Lower leg skin (tissue), 4 donors: ENCODE measurements at regions not wholly inside any gene's neighbourhood (a gene's known extent, or its start where the extent isn't known, plus 50 kb on each side); places are given as distances from the start of the nearest gene placed in this dataset.

Source experiments
- DNase-seq, 2 donors: peaks; one replicate each; pipeline ENCODE4 v3.0.0-alpha.2; 2019; ENCODE audit warnings: low spot score in 2 of 2
- H3K4me3 ChIP-seq: fragments of 200-600 bp; sonication (generic); 2 replicates; pipeline ENCODE4 v1.5.1; 2017; ENCODE audit warnings: mild to moderate bottlenecking, low read depth; ENCODE audit not compliant: poor library complexity, severe bottlenecking
- POLR2A ChIP-seq, 2 donors: fragments of 450-650 bp; IDR thresholded peaks; one replicate each; pipeline ENCODE4 v1.6.1; 2016 to 2017; ENCODE audit warnings: antibody characterized with exemption in 2 of 2, mild to moderate bottlenecking in 1 of 2, moderate library complexity in 1 of 2
- WGBS, 2 donors: methylation state at CpG; one replicate each; pipeline ENCODE4 v1.1.5; 2018; 5-methylcytosine and 5-hydroxymethylcytosine counted together
- intact Hi-C: fragments of 100-400 bp; cut with DNase I; formaldehyde crosslinking; loops from one replicate; pipeline ENCODE4 v1.15.0; 2023; ENCODE audit warnings: low total_unique reads
- TF ChIP-seq, protein P1 (sequence below), 3 donors: fragments of 450-650 bp; IDR thresholded peaks; one replicate each; pipeline ENCODE4 v1.5.1; 2016; ENCODE audit warnings: antibody characterized with exemption in 3 of 3, mild to moderate bottlenecking in 3 of 3, moderate library complexity in 2 of 3

- no peak overlapping the region for H3K4me3 ChIP-seq
- no peak for DNase-seq
- TF ChIP-seq, protein P1, sequence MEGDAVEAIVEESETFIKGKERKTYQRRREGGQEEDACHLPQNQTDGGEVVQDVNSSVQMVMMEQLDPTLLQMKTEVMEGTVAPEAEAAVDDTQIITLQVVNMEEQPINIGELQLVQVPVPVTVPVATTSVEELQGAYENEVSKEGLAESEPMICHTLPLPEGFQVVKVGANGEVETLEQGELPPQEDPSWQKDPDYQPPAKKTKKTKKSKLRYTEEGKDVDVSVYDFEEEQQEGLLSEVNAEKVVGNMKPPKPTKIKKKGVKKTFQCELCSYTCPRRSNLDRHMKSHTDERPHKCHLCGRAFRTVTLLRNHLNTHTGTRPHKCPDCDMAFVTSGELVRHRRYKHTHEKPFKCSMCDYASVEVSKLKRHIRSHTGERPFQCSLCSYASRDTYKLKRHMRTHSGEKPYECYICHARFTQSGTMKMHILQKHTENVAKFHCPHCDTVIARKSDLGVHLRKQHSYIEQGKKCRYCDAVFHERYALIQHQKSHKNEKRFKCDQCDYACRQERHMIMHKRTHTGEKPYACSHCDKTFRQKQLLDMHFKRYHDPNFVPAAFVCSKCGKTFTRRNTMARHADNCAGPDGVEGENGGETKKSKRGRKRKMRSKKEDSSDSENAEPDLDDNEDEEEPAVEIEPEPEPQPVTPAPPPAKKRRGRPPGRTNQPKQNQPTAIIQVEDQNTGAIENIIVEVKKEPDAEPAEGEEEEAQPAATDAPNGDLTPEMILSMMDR (IDR thresholded peaks at IDR 0.05), result no peak
- TF ChIP-seq POLR2A (IDR thresholded peaks at IDR 0.05), result no peak
- intact Hi-C loops, result loop anchor here (10.0 kb wide), 1 partner anchor 79 kb away; no protein-coding TSS in a partner anchor
- WGBS, 2 donors, result 74 to 77% methylated on average over 3 to 4 of the region's 5 CpGs
These were observed 135.2 kb upstream of the SALL1 start for GRCh38 chr16:51286272-51286671.

- peak in 1 of 2 donors; percentile 18 for DNase-seq
- intact Hi-C loops, result no loop called here
- TF ChIP-seq, protein P1 (IDR thresholded peaks at IDR 0.05), result no peak
- no peak for TF ChIP-seq POLR2A (IDR thresholded peaks at IDR 0.05)
- H3K4me3 ChIP-seq, result no peak overlapping the region
- WGBS, 2 donors, result 69 to 84% methylated on average over 1 of the region's 1 CpG
These were observed 125.3 kb upstream of the SALL1 start for GRCh38 chr16:51276336-51276735.

DNA sequence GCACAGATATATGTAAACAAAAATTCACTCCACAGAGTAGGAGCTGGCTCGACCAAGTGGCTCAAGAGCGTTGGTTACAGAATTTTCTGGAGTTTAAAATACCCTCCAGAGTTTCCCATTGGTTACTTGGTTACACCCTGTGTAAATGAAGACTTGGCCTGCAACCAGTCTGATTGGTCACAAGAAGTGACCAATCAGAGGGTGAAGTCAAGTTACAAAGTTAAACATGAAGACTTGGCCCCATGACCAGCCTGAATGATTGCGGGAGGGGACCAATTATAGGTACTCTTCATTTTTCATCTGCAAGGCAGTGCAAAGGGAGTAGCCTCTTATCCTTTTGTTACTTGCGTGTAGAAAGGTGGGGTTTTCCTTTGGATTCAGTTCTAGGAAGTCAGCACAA, 121.3 kb upstream of the SALL1 start:
- TF ChIP-seq POLR2A (IDR thresholded peaks at IDR 0.05), result no peak
- WGBS, 2 donors, result 82 to 84% methylated on average over 4 of the region's 4 CpGs
- DNase-seq, result no peak

GRCh38 chr16:51271156-51271701, 120.2 kb upstream of the SALL1 start:
- WGBS, 2 donors, result 38 to 56% methylated on average over 5 of the region's 5 CpGs
- no peak for DNase-seq
- no peak for TF ChIP-seq POLR2A (IDR thresholded peaks at IDR 0.05)
- TF ChIP-seq, protein P1 (IDR thresholded peaks at IDR 0.05), result no peak
- no peak overlapping the region for H3K4me3 ChIP-seq
- intact Hi-C loops, result no loop called here

More for the DNA sequence above, 121.3 kb upstream of the SALL1 start:
- no peak overlapping the region for H3K4me3 ChIP-seq
- intact Hi-C loops, result no loop called here

GRCh38 chr16:51268237-51268636, 117.2 kb upstream of the SALL1 start:
- no peak overlapping the region for H3K4me3 ChIP-seq
- 42 to 44% methylated on average over 4 of the region's 4 CpGs for WGBS, 2 donors
- TF ChIP-seq, protein P1 (IDR thresholded peaks at IDR 0.05), result no peak
- TF ChIP-seq POLR2A (IDR thresholded peaks at IDR 0.05), result no peak
- DNase-seq, result no peak
- intact Hi-C loops, result no loop called here

DNA sequence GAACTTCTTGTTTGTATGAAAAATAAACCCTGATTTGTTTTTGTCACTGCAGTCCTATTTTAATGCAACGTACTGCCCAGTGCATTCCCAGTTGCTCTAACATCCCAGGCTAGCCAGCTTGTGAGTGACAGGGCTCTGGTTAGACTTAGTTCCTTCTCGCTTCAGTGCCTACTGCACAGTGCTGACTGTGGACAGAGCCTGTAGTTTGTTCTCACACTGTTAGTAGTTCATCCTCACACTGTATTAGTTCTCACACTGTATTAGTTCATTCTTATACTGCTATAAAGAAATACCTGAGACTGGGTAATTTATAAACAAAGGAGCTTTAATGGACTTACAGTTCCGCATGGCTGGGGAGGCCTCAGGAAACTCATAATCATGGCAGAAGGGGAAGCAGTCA, 116.6 kb upstream of the SALL1 start:
- no peak for DNase-seq
- no peak overlapping the region for H3K4me3 ChIP-seq
- WGBS, 2 donors, result 77 to 92% methylated on average over 3 of the region's 3 CpGs
- TF ChIP-seq, protein P1 (IDR thresholded peaks at IDR 0.05), result no peak
- no peak for TF ChIP-seq POLR2A (IDR thresholded peaks at IDR 0.05)
- intact Hi-C loops, result no loop called here
